NAMALWA (cell line): ENCODE measurements at regions not wholly inside any gene's neighbourhood (a gene's known extent, or its start where the extent isn't known, plus 50 kb on each side); places are given as distances from the start of the nearest gene placed in this dataset.

Source experiments
- DNase-seq: peaks from one replicate; pipeline ENCODE4 v3.0.0-alpha.2; 2015; ENCODE audit warnings: low spot score

- DNase-seq = no peak
Measured at GRCh38 chr16:8373676-8374431, 216.5 kb downstream of the TMEM114 start.

GRCh38 chr16:8372141-8372540 lies 218.2 kb downstream of the TMEM114 start:
- no peak for DNase-seq

DNA sequence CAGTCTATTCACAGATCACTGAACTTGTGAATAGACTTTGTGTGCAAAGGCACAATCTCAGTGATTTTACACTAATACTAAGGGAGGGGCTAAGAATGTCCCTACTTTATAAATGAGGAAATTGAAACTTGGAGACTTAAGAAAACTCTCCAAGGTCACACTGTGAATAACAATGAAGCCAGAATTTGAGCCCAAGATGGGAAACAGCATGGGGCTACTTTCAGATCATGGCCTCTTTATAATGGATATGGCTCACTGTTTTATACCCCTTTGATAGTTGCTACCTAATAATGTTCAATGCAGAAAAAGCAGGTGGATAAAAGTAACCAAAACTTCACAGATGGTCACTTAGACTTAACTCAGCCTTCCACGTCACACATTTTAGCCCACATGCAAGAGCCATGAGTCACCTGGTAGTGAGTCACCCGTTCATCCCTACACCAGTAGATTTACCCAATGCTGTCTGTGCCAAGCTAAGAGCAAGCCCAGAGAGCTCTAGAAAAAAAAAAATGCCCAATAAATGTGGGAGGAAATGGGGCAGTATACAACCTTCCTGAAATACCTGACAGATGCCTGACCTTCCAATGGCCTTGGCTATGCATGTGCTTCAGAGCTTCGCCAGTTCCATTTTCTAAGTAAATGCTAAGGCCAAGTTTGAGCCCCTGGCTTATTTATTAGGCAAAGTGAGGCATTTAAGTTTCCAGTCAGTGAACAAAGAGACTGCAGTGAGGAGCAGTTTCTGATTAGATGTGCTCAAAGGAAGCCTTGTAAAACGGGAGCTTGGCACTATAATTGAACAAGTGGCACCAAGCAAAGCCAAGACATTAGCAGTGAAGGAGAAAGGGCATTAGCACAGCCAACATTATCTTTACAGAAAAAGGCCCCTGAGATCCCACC lies 219.7 kb downstream of the TMEM114 start:
- DNase-seq = no peak

- no peak for DNase-seq
Measured at GRCh38 chr16:8358937-8359336, 231.4 kb downstream of the TMEM114 start.

- peak; percentile 12 for DNase-seq
Measured at GRCh38 chr16:8355675-8356074, 234.6 kb downstream of the TMEM114 start.

GRCh38 chr16:8346294-8346693 lies 244.0 kb downstream of the TMEM114 start:
- peak; percentile 11 for DNase-seq

DNA sequence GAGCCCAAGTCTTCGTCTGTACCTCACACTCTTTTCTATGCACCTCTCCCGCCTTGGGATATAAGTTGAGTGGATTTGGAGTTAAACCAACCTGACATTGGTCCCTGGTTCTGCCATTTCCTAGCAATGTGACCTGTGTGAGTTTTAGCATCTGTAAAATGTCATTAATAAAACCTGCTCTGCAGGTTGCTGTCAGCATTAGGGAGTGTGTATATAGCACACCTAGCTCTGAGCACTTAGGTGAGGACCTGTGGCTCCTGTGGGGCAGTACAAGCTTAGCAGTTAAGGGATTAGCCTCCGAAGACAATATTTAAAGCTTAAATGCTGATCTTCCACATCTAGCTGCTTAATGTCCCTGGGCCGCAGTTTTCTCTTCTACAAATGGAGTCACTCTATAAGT lies 248.0 kb downstream of the TMEM114 start:
- DNase-seq = no peak

DNA sequence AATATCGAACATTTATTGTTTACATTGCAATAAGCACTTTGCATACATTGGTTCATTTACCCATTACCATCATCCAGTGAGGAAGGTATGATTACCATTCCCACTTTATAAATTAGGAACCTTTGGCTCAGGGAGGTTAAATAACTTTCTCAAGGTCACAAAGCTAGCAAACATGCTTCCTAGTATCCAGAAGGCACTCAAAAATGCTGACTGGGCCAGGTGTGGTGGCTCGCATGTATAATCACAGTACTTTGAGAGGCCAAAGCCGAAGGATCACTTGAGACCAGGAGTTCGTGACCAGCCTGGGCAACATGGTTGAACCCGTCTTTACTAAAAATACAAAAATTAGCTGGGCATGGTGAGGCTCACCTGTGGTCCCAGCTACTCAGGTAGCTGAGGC lies 259.6 kb downstream of the TMEM114 start:
- no peak for DNase-seq

DNA sequence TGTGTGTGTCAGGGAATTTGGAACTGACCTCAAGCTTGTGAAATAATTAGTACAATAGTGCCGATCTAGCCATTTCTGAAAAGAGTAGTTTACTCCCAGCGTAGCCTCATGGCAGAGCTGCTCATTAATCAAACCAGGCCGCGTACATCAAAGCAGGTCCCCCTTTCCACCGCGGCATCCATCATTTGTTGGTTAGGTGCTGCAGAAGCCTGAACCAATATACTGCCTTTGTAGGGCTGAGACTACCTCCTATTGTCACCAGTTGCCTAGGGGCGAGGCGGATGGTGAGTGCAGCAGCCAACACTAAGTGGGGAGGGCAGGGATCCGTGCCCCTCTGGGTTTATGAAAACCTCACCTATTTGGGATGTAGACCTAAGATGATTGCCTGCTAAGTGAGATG lies 264.1 kb downstream of the TMEM114 start:
- no peak for DNase-seq

- no peak for DNase-seq
Measured at GRCh38 chr16:8323153-8323552, 267.2 kb downstream of the TMEM114 start.

GRCh38 chr16:8320131-8320530 lies 270.2 kb downstream of the TMEM114 start:
- no peak for DNase-seq

- DNase-seq = no peak
Measured at GRCh38 chr16:8310816-8311215, 279.5 kb downstream of the TMEM114 start.

DNA sequence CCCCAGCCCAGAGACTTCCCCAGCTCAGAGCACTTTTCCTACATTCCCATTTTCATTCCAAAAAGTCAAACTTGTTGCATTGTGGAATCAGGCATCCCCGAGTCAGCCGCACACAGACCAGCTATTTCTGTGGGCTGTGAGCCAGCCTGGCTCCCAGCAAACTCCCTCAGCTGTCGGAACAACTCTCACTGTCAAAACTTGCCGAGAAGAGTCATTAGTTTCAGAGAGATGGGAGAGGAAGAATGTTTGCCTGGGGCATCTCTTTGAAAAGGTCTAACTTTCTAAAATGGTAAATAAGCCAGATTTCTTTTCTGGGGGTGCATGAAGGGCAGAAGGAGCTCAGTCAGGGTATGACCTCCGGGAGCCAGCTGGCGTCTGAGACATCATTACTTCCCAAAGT lies 280.0 kb downstream of the TMEM114 start:
- DNase-seq = no peak

DNA sequence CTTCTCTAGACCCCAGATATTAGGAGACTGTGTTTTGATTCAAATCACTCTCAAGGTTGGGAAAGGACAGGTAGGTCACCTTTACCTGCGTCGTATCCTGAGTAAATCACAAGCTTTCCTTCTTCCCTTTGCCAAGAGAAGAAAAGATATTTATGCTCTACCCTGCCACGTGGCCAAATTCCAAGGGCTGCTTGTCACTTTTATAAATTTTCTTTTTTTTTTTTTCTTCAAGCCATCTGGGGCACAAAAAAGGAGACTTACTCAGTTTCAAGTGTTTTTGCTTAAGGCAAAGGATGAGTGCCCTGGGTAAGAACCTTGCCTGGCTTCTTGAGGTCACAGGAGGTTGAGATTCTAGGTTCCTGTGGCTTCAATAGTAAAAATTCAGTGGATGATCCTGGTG lies 285.1 kb downstream of the TMEM114 start:
- no peak for DNase-seq

DNA sequence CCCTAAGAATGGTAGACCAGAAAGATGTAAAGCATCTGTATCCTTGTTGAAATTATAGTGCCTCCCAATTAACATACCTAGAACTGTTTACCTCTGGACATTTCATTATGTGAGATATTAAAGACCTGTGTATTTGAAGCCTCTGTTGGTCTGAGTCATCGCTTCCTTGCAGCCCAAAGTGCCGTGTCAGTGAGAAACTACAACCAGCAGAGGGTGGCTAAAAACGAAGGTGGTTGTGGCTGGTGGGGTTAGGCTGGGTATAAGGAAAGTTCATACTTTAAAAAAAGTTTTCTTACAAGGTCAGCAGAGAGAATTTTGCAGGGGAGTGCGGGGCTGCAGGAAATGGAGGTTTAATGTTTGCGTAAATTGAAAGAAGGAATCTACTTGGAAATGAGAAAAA lies 290.7 kb downstream of the TMEM114 start:
- no peak for DNase-seq

GRCh38 chr16:8295513-8296237 lies 294.6 kb downstream of the TMEM114 start:
- DNase-seq = no peak

DNA sequence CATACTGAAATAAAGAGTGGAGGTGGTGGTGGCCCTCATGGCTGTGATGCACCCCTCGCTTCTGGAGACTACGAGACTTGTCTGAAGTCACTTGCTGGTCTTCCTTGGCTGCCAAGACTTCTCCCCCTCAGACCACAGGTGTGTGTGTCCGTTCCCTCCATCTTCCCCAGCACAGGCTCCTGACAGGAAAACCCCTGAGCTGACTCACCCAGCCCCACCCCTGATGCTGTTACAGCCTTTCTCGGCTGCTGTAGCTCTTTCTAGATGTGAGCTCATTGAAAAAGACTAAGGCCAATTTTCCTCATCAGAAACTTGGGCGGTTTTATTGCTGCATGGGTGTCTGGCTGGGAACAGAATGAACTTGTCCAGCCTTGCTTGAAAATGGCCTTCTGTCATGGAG lies 296.9 kb downstream of the TMEM114 start:
- DNase-seq = no peak

- no peak for DNase-seq
Measured at GRCh38 chr16:8292271-8292670, 298.0 kb downstream of the TMEM114 start.

DNA sequence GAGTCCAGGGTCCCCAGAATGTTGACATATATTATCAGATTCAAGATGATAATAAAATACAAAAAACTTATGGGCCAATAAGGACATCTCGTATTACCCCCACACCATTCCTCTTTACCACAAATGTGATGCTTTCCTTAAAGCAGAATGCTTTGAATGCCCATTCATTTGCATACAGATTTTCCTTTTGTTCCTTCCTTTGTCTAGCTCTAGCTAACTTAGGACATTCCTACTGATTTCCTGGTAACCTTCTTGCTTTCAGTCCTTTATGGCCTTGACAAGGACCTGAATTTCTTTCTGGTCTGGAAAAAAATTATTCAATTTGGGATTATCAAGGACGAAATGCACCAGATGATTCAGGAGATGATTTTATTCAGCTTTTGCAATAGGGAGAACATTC lies 304.0 kb downstream of the TMEM114 start:
- DNase-seq = no peak

GRCh38 chr16:8283195-8283594 lies 307.1 kb downstream of the TMEM114 start:
- no peak for DNase-seq

DNA sequence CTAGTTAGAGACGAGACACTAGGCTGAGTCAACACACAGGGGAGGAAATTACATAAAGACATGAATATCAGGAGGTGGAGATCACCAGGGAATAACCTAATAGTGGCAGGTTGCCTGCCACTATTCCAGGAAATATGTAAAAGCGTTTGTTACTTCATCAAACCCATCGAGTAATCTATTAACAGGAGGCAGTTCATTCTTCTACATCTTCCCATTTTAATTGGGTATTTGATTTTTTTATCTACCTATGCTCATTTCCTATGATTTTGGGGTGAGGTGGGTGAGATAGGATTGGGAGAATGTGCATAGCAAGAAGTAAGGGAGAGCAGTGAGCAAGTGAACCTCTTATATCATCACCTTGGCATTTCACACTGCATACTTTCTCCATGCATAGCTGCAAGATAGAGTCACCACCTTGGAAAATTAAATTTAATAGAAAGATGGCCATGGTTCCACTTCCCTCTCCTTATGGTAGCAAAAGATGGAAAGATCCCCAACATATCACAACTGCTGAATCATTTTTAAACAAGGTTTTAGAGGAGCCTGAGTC lies 312.2 kb downstream of the TMEM114 start:
- DNase-seq = no peak

- no peak for DNase-seq
Measured at GRCh38 chr16:8271344-8271743, 319.0 kb downstream of the TMEM114 start.
